ENCODE measurements at regions not wholly inside any gene's neighbourhood (a gene's known extent, or its start where the extent isn't known, plus 50 kb on each side); places are given as distances from the start of the nearest gene placed in this dataset.

GRCh38 chr18:24770311-24771024 lies 310.0 kb downstream of the HRH4 start:
- POLR2A ChIA-PET: no interaction called here
- CTCF ChIA-PET: no interaction called here

- ChIA-PET POLR2A (no interaction called here), CTCF (no interaction called here)
Measured at GRCh38 chr18:24771300-24771699, 310.9 kb downstream of the HRH4 start.

GRCh38 chr18:24773101-24773500 lies 312.7 kb downstream of the HRH4 start:
- POLR2A ChIA-PET: no interaction called here
- CTCF ChIA-PET: no interaction called here

GRCh38 chr18:24776019-24776418 lies 315.6 kb downstream of the HRH4 start:
- ChIA-PET POLR2A (no interaction called here), CTCF (no interaction called here)

GRCh38 chr18:24778810-24779418 lies 318.5 kb downstream of the HRH4 start:
- POLR2A ChIA-PET: no interaction called here
- CTCF ChIA-PET: no interaction called here

- ChIA-PET CTCF (no interaction called here), POLR2A (no interaction called here)
Measured at GRCh38 chr18:24782566-24782965, 322.1 kb downstream of the HRH4 start.

GRCh38 chr18:24785019-24785418 lies 324.6 kb downstream of the HRH4 start:
- ChIA-PET CTCF (no interaction called here), POLR2A (no interaction called here)

GRCh38 chr18:24786027-24786426 lies 325.6 kb downstream of the HRH4 start:
- ChIA-PET POLR2A (no interaction called here), CTCF (no interaction called here)

- CTCF ChIA-PET: no interaction called here
- POLR2A ChIA-PET: no interaction called here
Measured at GRCh38 chr18:24790347-24790746, 329.9 kb downstream of the HRH4 start.

- POLR2A ChIA-PET: no interaction called here
- CTCF ChIA-PET: no interaction called here
Measured at GRCh38 chr18:24791751-24792545, 331.5 kb downstream of the HRH4 start.

GRCh38 chr18:24793742-24794141 lies 333.3 kb downstream of the HRH4 start:
- ChIA-PET POLR2A (no interaction called here), CTCF (no interaction called here)

GRCh38 chr18:24795129-24795528 lies 334.7 kb downstream of the HRH4 start:
- ChIA-PET POLR2A (no interaction called here), CTCF (no interaction called here)

GRCh38 chr18:24797981-24798380 lies 337.5 kb downstream of the HRH4 start:
- CTCF ChIA-PET: no interaction called here

GRCh38 chr18:24799176-24799575 lies 338.7 kb downstream of the HRH4 start:
- POLR2A ChIA-PET: no interaction called here
- CTCF ChIA-PET: no interaction called here

More at GRCh38 chr18:24797981-24798380, 337.5 kb downstream of the HRH4 start:
- POLR2A ChIA-PET: no interaction called here

- POLR2A ChIA-PET: no interaction called here
- CTCF ChIA-PET: no interaction called here
Measured at GRCh38 chr18:24799720-24800119, 339.3 kb downstream of the HRH4 start.

GRCh38 chr18:24801001-24801400 lies 340.6 kb downstream of the HRH4 start:
- POLR2A ChIA-PET: no interaction called here
- CTCF ChIA-PET: no interaction called here

- CTCF ChIA-PET: no interaction called here
- POLR2A ChIA-PET: no interaction called here
Measured at GRCh38 chr18:24802456-24802855, 342.0 kb downstream of the HRH4 start.

- CTCF ChIA-PET: no interaction called here
- POLR2A ChIA-PET: no interaction called here
Measured at GRCh38 chr18:24805156-24805555, 344.7 kb downstream of the HRH4 start.

GRCh38 chr18:24809173-24809950 lies 348.9 kb downstream of the HRH4 start:
- POLR2A ChIA-PET: no interaction called here
- CTCF ChIA-PET: no interaction called here

- ChIA-PET CTCF (no interaction called here), POLR2A (no interaction called here)
Measured at GRCh38 chr18:24810561-24811305, 350.3 kb downstream of the HRH4 start.

Data from activated CD8-positive, alpha-beta memory T cell treated with anti-CD3 and anti-CD28 coated beads for 36 hours (primary cell).